GM06990 (cell line): ENCODE measurements at regions not wholly inside any gene's neighbourhood (a gene's known extent, or its start where the extent isn't known, plus 50 kb on each side); places are given as distances from the start of the nearest gene placed in this dataset.
"Not testable (repeated sequence)": the region's sequence is repeated elsewhere in the genome, so short reads cannot be mapped to it uniquely, and the experiment has no call there.

Experiments used
- DNase-seq: peaks from one replicate; pipeline ENCODE4 v3.0.0-alpha.2; 2011; ENCODE audit not compliant: insufficient read length; ENCODE audit errors: extremely low read depth
- H3K27me3 ChIP-seq: replicated peaks from 2 replicates; pipeline ENCODE4 v1.6.0; 2011; ENCODE audit warnings: low read length; ENCODE audit not compliant: control insufficient read depth, insufficient read depth
- H3K36me3 ChIP-seq: 2 replicates; pipeline ENCODE4 v1.5.1; 2011; ENCODE audit warnings: low read length; ENCODE audit not compliant: control insufficient read depth, insufficient read depth
- H3K4me3 ChIP-seq: replicated peaks from 2 replicates; pipeline ENCODE4 v1.5.1; 2011; ENCODE audit warnings: low read depth, mild to moderate bottlenecking, control low read depth, low read length
- TF ChIP-seq, protein P1 (sequence below): IDR thresholded peaks from 2 replicates; pipeline ENCODE4 v1.5.1; 2011; ENCODE audit warnings: low read length, control low read depth, mild to moderate bottlenecking, inconsistent platforms; ENCODE audit not compliant: insufficient read depth, poor library complexity, severe bottlenecking

GRCh38 chr3:159045279-159045885 is 243.5 kb downstream of the MFSD1 start:
- no peak for DNase-seq
- no peaks in the 10 kb centered on the region; the same call in 1 of the 2 replicates for H3K27me3 ChIP-seq
- TF ChIP-seq, protein P1, sequence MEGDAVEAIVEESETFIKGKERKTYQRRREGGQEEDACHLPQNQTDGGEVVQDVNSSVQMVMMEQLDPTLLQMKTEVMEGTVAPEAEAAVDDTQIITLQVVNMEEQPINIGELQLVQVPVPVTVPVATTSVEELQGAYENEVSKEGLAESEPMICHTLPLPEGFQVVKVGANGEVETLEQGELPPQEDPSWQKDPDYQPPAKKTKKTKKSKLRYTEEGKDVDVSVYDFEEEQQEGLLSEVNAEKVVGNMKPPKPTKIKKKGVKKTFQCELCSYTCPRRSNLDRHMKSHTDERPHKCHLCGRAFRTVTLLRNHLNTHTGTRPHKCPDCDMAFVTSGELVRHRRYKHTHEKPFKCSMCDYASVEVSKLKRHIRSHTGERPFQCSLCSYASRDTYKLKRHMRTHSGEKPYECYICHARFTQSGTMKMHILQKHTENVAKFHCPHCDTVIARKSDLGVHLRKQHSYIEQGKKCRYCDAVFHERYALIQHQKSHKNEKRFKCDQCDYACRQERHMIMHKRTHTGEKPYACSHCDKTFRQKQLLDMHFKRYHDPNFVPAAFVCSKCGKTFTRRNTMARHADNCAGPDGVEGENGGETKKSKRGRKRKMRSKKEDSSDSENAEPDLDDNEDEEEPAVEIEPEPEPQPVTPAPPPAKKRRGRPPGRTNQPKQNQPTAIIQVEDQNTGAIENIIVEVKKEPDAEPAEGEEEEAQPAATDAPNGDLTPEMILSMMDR = no peak

GRCh38 chr3:159047361-159047760 is 245.5 kb downstream of the MFSD1 start:
- H3K36me3 ChIP-seq = no peaks in the 10 kb centered on the region
- no peak for DNase-seq
- TF ChIP-seq, protein P1 = no peak
- no peaks in the 10 kb centered on the region for H3K27me3 ChIP-seq
- H3K4me3 ChIP-seq = no peak overlapping the region

More at GRCh38 chr3:159045279-159045885, 243.5 kb downstream of the MFSD1 start:
- Histone ChIP-seq H3K36me3 (no peaks in the 10 kb centered on the region), H3K4me3 (no peak overlapping the region)

- not testable (repeated sequence) for H3K4me3 ChIP-seq, H3K36me3 ChIP-seq, H3K27me3 ChIP-seq, DNase-seq
Observed at GRCh38 chr3:159052494-159052893, 250.6 kb downstream of the MFSD1 start.

GRCh38 chr3:159057621-159058020 is 255.8 kb downstream of the MFSD1 start:
- H3K4me3 ChIP-seq = no peak overlapping the region
- no peaks in the 10 kb centered on the region for H3K36me3 ChIP-seq
- DNase-seq = no peak
- TF ChIP-seq, protein P1 = no peak
- H3K27me3 ChIP-seq = no peaks in the 10 kb centered on the region

DNA sequence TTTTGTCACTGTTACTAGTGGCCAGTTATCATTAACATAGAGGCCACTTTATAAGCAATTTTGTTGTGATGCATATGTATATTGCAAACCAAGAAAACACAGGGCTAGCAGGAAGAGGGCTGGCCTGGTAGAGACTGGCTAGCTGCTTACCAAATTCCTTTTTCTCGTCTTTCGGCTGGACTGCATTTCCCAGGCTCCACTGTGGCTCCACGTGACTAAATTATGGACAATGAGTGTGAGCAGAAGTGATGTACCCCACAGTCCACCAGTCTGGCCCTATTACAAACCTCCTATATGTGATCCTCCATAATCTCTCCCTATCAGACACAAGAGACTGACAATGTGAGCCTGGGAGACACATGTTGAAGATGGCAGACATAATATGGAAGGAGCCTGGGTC is 257.0 kb downstream of the MFSD1 start:
- Histone ChIP-seq H3K4me3 (no peak overlapping the region), H3K27me3 (no peaks in the 10 kb centered on the region), H3K36me3 (no peaks in the 10 kb centered on the region)
- DNase-seq = no peak
- TF ChIP-seq, protein P1 = no peak

- Histone ChIP-seq H3K27me3 (no peaks in the 10 kb centered on the region), H3K4me3 (no peak overlapping the region), H3K36me3 (no peaks in the 10 kb centered on the region)
- TF ChIP-seq, protein P1 = no peak
- no peak for DNase-seq
Observed at GRCh38 chr3:159059395-159059794, 257.5 kb downstream of the MFSD1 start.
